GM23338 (cell line): ENCODE measurements at regions not wholly inside any gene's neighbourhood (a gene's known extent, or its start where the extent isn't known, plus 50 kb on each side); places are given as distances from the start of the nearest gene placed in this dataset.

Experiments
- ATAC-seq: fragments of 200-7000 bp; cut with Tn5 transposase; 3 replicates; pipeline ENCODE4 v1.9.1; 2020
- DNase-seq: peaks from one replicate; pipeline ENCODE4 v3.0.0-alpha.2; 2015; ENCODE audit warnings: low spot score
- H2AFZ ChIP-seq: fragments of 200-600 bp; sonication (generic); 2 replicates; pipeline ENCODE4 v1.8.0; 2016; ENCODE audit warnings: antibody characterized with exemption, mild to moderate bottlenecking, moderate library complexity
- H3F3A ChIP-seq: fragments of 200-600 bp; sonication (generic); replicated peaks from 2 replicates; pipeline ENCODE4 v1.8.0; 2017; ENCODE audit warnings: antibody characterized with exemption, mixed run types, low read depth
- H3K27ac ChIP-seq: fragments of 200-600 bp; sonication (generic); 2 replicates; pipeline ENCODE4 v1.6.1; 2016; ENCODE audit warnings: low read depth
- H3K27me3 ChIP-seq: fragments of 200-600 bp; sonication (generic); 2 replicates; pipeline ENCODE4 v1.8.0; 2016; ENCODE audit warnings: mild to moderate bottlenecking, mixed run types, moderate library complexity; ENCODE audit not compliant: insufficient read depth
- H3K36me3 ChIP-seq: fragments of 200-600 bp; sonication (generic); 2 replicates; pipeline ENCODE4 v1.8.0; 2016; ENCODE audit warnings: mild to moderate bottlenecking; ENCODE audit not compliant: insufficient read depth
- H3K4me1 ChIP-seq: fragments of 200-600 bp; sonication (generic); 2 replicates; pipeline ENCODE4 v1.8.0; 2016; ENCODE audit warnings: mild to moderate bottlenecking, moderate library complexity; ENCODE audit not compliant: insufficient read depth
- H3K4me2 ChIP-seq: fragments of 200-600 bp; sonication (generic); 2 replicates; pipeline ENCODE4 v1.7.1; 2017; ENCODE audit warnings: mixed run types
- H3K4me3 ChIP-seq: fragments of 200-600 bp; sonication (generic); 2 replicates; pipeline ENCODE4 v1.6.1; 2016; ENCODE audit warnings: mixed run types
- H3K79me2 ChIP-seq: fragments of 200-600 bp; sonication (generic); replicated peaks from 2 replicates; pipeline ENCODE4 v1.8.0; 2017; ENCODE audit warnings: mild to moderate bottlenecking; ENCODE audit not compliant: insufficient read depth
- H3K9me2 ChIP-seq: fragments of 200-600 bp; sonication (generic); 2 replicates; pipeline ENCODE4 v1.8.0; 2017; ENCODE audit not compliant: insufficient read depth
- H4K20me1 ChIP-seq: fragments of 200-600 bp; sonication (generic); replicated peaks from 2 replicates; pipeline ENCODE4 v1.8.0; 2017; ENCODE audit warnings: mild to moderate bottlenecking; ENCODE audit not compliant: insufficient read depth
- H3K27ac Mint-ChIP-seq: 2 replicates; pipeline ENCODE4 v1.8.0; 2020; ENCODE audit warnings: inconsistent platforms, mild to moderate bottlenecking, moderate library complexity, mixed read lengths
- H3K27me3 Mint-ChIP-seq: 3 replicates; pipeline ENCODE4 v1.8.0; 2022; ENCODE audit warnings: low read depth, mild to moderate bottlenecking, moderate library complexity, mixed read lengths, inconsistent platforms; ENCODE audit not compliant: insufficient read depth, poor library complexity
- H3K36me3 Mint-ChIP-seq: 3 replicates; pipeline ENCODE4 v1.8.0; 2021; ENCODE audit warnings: low read depth, mild to moderate bottlenecking, inconsistent platforms, moderate library complexity, mixed read lengths
- H3K4me1 Mint-ChIP-seq: 3 replicates; pipeline ENCODE4 v1.8.0; 2020; ENCODE audit warnings: mild to moderate bottlenecking, inconsistent platforms, mixed read lengths
- H3K4me3 Mint-ChIP-seq: 3 replicates; pipeline ENCODE4 v1.8.0; 2021; ENCODE audit warnings: moderate library complexity, mild to moderate bottlenecking, inconsistent platforms, mixed read lengths
- H3K9me3 Mint-ChIP-seq: 3 replicates; pipeline ENCODE4 v1.8.0; 2020; ENCODE audit warnings: moderate library complexity, mild to moderate bottlenecking, inconsistent platforms, mixed read lengths
- CREB1 ChIP-seq: fragments of 250-450 bp; sonication (Bioruptor Pico); IDR thresholded peaks from 2 replicates; pipeline ENCODE4 v1.5.0; 2020; ENCODE audit warnings: low read depth, mild to moderate bottlenecking, moderate library complexity
- NANOG ChIP-seq: IDR thresholded peaks from 2 replicates; pipeline ENCODE4 v1.6.1; 2016; ENCODE audit warnings: antibody characterized with exemption, borderline replicate concordance
- POLR2AphosphoS5 ChIP-seq: IDR thresholded peaks from 2 replicates; pipeline ENCODE4 v1.6.1; 2016; ENCODE audit warnings: antibody characterized with exemption, low read depth
- REST ChIP-seq: IDR thresholded peaks from one replicate; pipeline ENCODE4 v1.6.1; 2018; ENCODE audit warnings: antibody characterized with exemption; ENCODE audit not compliant: unreplicated experiment
- STAT1 ChIP-seq: IDR thresholded peaks from one replicate; pipeline ENCODE4 v1.6.1; 2016; ENCODE audit warnings: antibody characterized with exemption; ENCODE audit not compliant: unreplicated experiment
- ZNF114 ChIP-seq: fragments of 250-450 bp; sonication (Bioruptor Pico); IDR thresholded peaks from 2 replicates; pipeline ENCODE4 v1.5.0; 2020; ENCODE audit warnings: mild to moderate bottlenecking, moderate library complexity
- ZNF331 ChIP-seq: fragments of 250-450 bp; sonication (Bioruptor Pico); IDR thresholded peaks from 2 replicates; pipeline ENCODE4 v1.5.0; 2020; ENCODE audit warnings: low read depth, mild to moderate bottlenecking, moderate library complexity
- TF ChIP-seq, protein P1 (sequence below): fragments of 250-450 bp; sonication (Bioruptor Pico); IDR thresholded peaks from 2 replicates; pipeline ENCODE4 v1.5.0; 2020; ENCODE audit warnings: mild to moderate bottlenecking, moderate library complexity

- H3K79me2 ChIP-seq = no peaks in the 10 kb centered on the region
- no peak overlapping the region for H2AFZ ChIP-seq
- no peaks in the 10 kb centered on the region for H3F3A ChIP-seq
- Mint-ChIP-seq H3K4me3 (peak overlapping the region; percentile 77), H3K27ac (peak overlapping the region; percentile 99), H3K27me3 (peaks cover 2% of the 10 kb centered on the region), H3K4me1 (peaks cover 36% of the 10 kb centered on the region), H3K9me3 (no peaks in the 10 kb centered on the region), H3K36me3 (no peaks in the 10 kb centered on the region)
- H3K36me3 ChIP-seq = no peaks in the 10 kb centered on the region
- H3K4me2 ChIP-seq = peak overlapping the region; percentile 70
- no peaks in the 10 kb centered on the region for H4K20me1 ChIP-seq
- DNase-seq (peak; percentile 94), ATAC-seq (peak; percentile 88)
- peak overlapping the region; percentile 93 for H3K27ac ChIP-seq
- H3K4me1 ChIP-seq = peaks cover 28% of the 10 kb centered on the region
- H3K9me2 ChIP-seq = no peaks in the 10 kb centered on the region
- H3K27me3 ChIP-seq = no peaks in the 10 kb centered on the region
- peak overlapping the region; percentile 46 for H3K4me3 ChIP-seq
- TF ChIP-seq POLR2AphosphoS5 = 0 out of 2 replicates have a peak, but pooled peaks have one; percentile 30
- no peak for TF ChIP-seq STAT1
- peak; percentile 70; the same call in 1 of the 2 replicates for TF ChIP-seq NANOG
- TF ChIP-seq ZNF114 (CRISPR knock-in tag) = no peak
- TF ChIP-seq ZNF331 (CRISPR knock-in tag) = no peak
- TF ChIP-seq, protein P1, sequence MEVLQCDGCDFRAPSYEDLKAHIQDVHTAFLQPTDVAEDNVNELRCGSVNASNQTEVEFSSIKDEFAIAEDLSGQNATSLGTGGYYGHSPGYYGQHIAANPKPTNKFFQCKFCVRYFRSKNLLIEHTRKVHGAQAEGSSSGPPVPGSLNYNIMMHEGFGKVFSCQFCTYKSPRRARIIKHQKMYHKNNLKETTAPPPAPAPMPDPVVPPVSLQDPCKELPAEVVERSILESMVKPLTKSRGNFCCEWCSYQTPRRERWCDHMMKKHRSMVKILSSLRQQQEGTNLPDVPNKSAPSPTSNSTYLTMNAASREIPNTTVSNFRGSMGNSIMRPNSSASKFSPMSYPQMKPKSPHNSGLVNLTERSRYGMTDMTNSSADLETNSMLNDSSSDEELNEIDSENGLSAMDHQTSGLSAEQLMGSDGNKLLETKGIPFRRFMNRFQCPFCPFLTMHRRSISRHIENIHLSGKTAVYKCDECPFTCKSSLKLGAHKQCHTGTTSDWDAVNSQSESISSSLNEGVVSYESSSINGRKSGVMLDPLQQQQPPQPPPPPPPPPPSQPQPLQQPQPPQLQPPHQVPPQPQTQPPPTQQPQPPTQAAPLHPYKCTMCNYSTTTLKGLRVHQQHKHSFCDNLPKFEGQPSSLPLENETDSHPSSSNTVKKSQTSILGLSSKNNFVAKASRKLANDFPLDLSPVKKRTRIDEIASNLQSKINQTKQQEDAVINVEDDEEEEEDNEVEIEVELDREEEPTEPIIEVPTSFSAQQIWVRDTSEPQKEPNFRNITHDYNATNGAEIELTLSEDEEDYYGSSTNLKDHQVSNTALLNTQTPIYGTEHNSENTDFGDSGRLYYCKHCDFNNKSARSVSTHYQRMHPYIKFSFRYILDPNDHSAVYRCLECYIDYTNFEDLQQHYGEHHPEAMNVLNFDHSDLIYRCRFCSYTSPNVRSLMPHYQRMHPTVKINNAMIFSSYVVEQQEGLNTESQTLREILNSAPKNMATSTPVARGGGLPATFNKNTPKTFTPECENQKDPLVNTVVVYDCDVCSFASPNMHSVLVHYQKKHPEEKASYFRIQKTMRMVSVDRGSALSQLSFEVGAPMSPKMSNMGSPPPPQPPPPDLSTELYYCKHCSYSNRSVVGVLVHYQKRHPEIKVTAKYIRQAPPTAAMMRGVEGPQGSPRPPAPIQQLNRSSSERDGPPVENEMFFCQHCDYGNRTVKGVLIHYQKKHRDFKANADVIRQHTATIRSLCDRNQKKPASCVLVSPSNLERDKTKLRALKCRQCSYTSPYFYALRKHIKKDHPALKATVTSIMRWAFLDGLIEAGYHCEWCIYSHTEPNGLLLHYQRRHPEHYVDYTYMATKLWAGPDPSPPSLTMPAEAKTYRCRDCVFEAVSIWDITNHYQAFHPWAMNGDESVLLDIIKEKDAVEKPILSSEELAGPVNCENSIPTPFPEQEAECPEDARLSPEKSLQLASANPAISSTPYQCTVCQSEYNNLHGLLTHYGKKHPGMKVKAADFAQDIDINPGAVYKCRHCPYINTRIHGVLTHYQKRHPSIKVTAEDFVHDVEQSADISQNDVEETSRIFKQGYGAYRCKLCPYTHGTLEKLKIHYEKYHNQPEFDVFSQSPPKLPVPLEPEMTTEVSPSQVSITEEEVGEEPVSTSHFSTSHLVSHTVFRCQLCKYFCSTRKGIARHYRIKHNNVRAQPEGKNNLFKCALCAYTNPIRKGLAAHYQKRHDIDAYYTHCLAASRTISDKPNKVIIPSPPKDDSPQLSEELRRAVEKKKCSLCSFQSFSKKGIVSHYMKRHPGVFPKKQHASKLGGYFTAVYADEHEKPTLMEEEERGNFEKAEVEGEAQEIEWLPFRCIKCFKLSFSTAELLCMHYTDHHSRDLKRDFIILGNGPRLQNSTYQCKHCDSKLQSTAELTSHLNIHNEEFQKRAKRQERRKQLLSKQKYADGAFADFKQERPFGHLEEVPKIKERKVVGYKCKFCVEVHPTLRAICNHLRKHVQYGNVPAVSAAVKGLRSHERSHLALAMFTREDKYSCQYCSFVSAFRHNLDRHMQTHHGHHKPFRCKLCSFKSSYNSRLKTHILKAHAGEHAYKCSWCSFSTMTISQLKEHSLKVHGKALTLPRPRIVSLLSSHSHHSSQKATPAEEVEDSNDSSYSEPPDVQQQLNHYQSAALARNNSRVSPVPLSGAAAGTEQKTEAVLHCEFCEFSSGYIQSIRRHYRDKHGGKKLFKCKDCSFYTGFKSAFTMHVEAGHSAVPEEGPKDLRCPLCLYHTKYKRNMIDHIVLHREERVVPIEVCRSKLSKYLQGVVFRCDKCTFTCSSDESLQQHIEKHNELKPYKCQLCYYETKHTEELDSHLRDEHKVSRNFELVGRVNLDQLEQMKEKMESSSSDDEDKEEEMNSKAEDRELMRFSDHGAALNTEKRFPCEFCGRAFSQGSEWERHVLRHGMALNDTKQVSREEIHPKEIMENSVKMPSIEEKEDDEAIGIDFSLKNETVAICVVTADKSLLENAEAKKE (CRISPR knock-in tag) = no peak
- TF ChIP-seq CREB1 = peak; percentile 60; the same call in 1 of the 2 replicates
- TF ChIP-seq REST = no peak
Observed at GRCh38 chr12:91381309-91381804, 198.7 kb upstream of the DCN start.
